RPMI8226 (cell line): ENCODE measurements at regions not wholly inside any gene's neighbourhood (a gene's known extent, or its start where the extent isn't known, plus 50 kb on each side); places are given as distances from the start of the nearest gene placed in this dataset.

Experiments used
- DNase-seq: peaks from one replicate; pipeline ENCODE4 v3.0.0-alpha.2; 2015

DNA sequence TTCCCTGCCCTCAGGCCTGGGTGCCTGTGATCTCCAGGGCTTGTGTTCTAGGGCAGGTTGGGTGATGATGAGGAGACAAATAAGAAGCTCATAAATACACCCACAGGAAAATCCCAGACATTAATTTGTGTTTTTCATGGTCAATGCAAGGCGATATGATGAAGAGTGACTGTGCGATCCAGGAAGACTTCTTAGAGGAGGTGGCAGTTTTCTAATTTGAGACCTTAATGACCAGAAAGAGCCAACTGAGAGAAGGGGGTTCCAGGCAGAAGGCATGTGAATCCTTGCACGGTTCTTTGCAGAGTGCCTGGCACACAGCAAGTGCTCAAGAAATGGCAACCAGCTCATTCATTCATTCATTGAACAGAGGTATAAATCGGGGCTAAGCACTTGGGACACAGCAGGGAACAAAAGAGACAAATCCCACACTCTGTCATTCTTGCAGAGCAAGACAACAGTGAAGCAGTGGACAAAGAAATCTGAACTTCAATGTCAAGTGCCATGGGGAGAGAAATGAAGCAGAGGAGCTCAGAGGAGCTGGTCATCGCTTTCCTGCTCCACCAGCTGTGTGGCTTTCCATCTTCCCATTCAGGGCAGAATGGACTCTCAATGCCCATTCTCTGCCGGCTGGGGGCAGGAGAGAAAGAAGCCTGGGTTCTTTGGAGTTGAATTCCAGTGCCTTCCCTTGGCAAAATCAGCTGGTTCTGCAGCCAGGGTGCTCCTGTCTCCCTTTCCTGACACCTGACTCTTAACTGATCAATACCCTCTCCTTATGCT lies 128.3 kb downstream of the AACS start:
- DNase-seq, result no peak

DNA sequence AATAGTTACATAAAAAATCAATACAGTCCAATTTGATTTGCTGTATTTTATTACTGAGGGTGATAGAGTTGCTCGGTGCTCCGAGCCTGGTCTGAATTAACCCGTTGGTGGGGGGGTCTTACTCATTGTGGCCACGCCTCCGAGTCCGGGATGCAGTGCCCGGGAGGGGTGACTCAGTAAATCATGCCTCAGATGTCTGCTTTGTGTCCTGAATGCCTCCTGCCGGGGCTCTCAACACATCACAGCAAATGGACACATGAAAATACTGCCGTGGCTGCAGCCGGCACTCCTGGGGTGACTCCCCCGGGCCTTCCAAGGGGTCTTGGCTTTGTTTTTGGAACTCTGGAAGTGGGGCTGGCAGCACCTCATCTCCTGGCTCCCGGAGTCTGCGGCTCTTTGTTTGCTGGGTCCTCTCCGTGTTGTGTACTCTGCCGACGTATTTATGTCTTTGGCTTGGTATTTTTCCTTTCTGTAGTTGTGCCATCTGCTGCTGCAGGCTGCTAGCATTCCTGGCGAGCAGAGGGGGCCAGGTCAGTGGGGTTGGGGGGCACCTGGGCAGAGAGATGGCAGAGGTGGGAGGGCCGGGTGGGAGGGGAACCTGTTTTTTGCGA lies 129.0 kb downstream of the AACS start:
- DNase-seq, result no peak

GRCh38 chr12:125194987-125195386 lies 129.8 kb downstream of the AACS start:
- no peak for DNase-seq

DNA sequence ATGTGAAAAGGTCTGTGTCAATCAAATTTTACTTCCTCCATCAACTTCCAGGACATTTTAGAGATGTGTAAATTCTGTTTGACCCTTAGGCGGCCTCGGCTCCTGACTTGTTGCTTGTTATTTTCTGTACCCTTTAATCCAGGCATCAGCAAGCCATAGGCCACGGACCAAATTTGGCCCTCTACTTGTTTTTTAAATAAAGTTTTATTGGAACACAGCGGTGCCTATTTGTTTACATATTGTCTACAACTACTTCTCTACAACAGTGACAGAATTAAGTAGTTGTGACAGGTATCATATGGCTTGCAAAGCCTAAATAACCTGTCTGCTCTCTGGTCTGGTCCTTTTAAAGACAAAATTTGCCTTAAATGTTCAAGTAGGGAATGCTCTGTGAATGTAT lies 132.1 kb downstream of the AACS start:
- no peak for DNase-seq

- no peak for DNase-seq
These were observed 133.4 kb downstream of the AACS start for GRCh38 chr12:125198652-125199051.

DNA sequence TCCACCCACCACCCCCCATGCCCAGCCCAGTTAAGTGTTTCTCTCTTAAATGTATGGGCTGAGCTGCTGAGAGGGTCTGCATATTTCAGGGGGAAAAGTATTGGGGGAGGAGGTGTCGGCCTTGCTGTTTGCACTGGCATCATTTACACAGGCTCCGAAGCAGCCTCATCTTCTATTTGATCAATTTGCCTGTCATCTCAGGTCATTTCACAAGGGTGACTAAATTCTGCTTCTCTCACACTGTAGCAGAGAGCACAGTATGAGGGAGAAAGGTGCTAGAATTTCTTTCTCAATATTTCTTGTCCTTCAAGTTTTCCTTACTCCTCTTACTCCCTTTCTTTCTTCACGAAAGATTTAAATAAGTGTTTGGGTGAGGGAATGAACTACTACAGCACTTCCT lies 135.9 kb downstream of the AACS start:
- no peak for DNase-seq

GRCh38 chr12:125201940-125202339 lies 136.7 kb downstream of the AACS start:
- DNase-seq, result no peak

- DNase-seq, result no peak
These were observed 137.2 kb downstream of the AACS start for GRCh38 chr12:125202421-125202820.

DNA sequence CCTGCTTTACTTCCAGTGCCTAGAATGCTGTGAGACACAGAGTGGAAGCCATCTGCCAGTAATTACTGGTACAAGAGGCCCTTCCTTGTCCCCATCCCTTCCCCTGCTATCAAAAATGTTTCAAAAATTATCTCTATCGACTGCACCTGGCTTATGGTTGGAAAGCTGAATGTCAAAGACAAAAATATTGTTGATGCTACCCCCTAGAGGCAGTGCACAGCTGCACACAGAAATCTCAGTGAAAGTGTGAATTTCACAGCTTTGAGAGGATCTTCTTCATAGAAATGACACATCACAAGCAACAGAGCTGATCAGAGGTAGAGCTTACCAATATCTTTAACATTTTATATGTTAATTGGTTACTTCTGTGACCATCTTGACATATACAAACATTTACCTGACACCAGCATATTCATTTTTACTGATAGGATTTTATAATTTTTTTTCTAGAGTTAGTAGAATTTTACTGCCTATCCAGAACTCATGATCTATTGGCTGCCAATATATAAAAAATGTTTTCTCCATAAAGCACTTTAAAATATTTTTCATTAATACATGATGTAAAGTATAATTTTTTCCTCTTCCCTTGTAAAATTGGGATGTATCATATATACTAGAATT lies 138.0 kb downstream of the AACS start:
- DNase-seq, result peak; percentile 38

GRCh38 chr12:125205386-125205785 lies 140.2 kb downstream of the AACS start:
- DNase-seq, result no peak

- DNase-seq, result no peak
These were observed 141.5 kb downstream of the AACS start for GRCh38 chr12:125206711-125207110.

- DNase-seq, result no peak
These were observed 143.1 kb downstream of the AACS start for GRCh38 chr12:125208334-125208733.

DNA sequence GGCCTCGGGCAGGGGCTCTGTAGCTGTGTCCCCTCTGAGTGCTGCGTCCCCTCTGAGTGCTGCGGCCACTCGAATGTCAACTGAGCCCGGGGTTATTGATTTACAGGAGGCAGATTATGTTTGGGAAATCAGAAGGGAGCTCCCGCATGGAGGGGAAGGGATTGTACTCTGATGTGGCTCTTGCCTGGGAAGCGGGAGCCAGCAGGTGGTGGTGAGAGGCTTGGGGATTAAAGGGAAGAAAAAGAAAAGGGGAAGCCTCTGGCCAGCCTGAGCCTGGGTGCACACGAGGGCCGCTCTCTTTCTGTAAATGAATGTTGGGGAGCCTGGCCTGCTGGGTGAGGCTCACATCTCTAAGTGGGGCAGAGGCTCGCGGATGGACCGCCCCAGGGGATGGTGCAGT lies 143.7 kb downstream of the AACS start:
- no peak for DNase-seq

- DNase-seq, result no peak
These were observed 145.0 kb downstream of the AACS start for GRCh38 chr12:125210104-125210755.

DNA sequence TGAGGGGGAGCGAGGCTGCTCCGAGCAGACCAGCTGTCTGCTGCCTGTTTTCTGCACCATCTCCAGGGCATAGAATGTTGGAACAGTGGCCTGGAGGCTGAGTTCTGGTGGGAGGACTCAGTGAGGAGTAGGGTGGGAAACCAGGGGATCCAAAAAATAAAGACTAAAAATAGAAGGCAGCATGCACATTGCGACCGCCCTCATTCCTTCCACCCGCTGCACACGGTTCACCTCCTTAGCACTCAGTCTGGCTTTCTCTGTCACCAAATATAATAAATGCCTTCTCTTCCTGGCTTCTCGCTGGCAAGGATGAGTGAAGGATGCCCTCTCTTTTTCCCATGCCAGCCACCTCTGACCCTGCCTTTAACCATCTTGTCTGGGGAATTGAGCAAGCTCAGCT lies 146.2 kb downstream of the AACS start:
- DNase-seq, result no peak

GRCh38 chr12:125214289-125214688 lies 149.1 kb downstream of the AACS start:
- no peak for DNase-seq

- DNase-seq, result no peak
These were observed 151.5 kb downstream of the AACS start for GRCh38 chr12:125216756-125217155.

GRCh38 chr12:125217308-125217707 lies 152.1 kb downstream of the AACS start:
- DNase-seq, result no peak

DNA sequence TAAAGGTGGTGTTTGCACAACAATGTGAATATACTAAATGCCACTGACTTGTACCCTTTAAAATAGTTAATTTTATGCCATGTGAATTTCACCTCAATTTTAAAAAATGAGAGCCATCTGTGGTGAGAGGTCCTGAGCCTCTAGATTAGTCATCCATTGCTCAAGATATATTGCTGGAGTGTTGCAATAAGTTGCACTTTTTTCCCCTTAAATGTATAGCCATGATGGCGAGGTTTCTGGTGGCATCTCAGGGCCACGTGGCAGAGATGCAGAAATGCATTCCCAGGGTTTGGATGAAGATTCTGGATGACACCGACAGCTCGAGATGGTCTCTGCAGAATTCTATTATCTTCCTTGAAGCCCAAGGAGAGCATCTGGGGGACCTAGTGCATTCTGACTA lies 153.7 kb downstream of the AACS start:
- no peak for DNase-seq

- no peak for DNase-seq
These were observed 155.4 kb downstream of the AACS start for GRCh38 chr12:125220404-125221273.

- DNase-seq, result no peak
These were observed 156.4 kb downstream of the AACS start for GRCh38 chr12:125221602-125222001.

DNA sequence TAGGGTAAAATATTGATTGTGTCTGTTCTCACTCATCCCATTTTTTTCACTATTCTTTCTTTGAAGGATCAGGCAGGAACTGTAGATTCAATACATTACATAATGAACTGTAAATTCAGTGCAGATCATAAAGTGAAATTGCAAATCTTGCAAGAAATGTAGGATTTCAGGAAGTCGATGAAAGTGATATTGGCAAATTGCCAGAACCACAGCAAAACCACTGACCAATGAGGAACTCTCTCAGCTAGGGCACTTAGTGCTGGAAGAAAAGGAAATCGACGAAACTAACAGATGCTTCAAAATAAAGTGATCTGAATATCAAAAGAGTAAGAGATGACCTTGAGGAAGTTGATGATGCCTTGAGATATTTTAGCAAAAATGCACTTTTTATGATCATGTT lies 157.6 kb downstream of the AACS start:
- DNase-seq, result peak; percentile 62

GRCh38 chr12:125225641-125226040 lies 160.4 kb downstream of the AACS start:
- DNase-seq, result no peak
